ENCODE measurements at regions not wholly inside any gene's neighbourhood (a gene's known extent, or its start where the extent isn't known, plus 50 kb on each side); places are given as distances from the start of the nearest gene placed in this dataset.
"Not testable (repeated sequence)": the region's sequence is repeated elsewhere in the genome, so short reads cannot be mapped to it uniquely, and the experiment has no call there.

- no peak for DNase-seq
Observed at GRCh38 chr12:105587237-105587636, 256.7 kb downstream of the C12orf75 start.

- DNase-seq, result peak; percentile 19
Observed at GRCh38 chr12:105588106-105588505, 257.6 kb downstream of the C12orf75 start.

GRCh38 chr12:105590571-105590970 lies 260.1 kb downstream of the C12orf75 start:
- DNase-seq, result no peak

- DNase-seq, result no peak
Observed at GRCh38 chr12:105595440-105595839, 264.9 kb downstream of the C12orf75 start.

GRCh38 chr12:105596731-105597130 lies 266.2 kb downstream of the C12orf75 start:
- no peak for DNase-seq

- no peak for DNase-seq
Observed at GRCh38 chr12:105598031-105598430, 267.5 kb downstream of the C12orf75 start.

- DNase-seq, result no peak
Observed at GRCh38 chr12:105600911-105601545, 270.5 kb downstream of the C12orf75 start.

- DNase-seq, result not testable (repeated sequence)
Observed at GRCh38 chr12:105602312-105602711, 271.8 kb downstream of the C12orf75 start.

- not testable (repeated sequence) for DNase-seq
Observed at GRCh38 chr12:105604281-105604680, 273.8 kb downstream of the C12orf75 start.

- DNase-seq, result not testable (repeated sequence)
Observed at GRCh38 chr12:105606613-105607012, 276.1 kb downstream of the C12orf75 start.

- DNase-seq, result not testable (repeated sequence)
Observed at GRCh38 chr12:105609001-105609400, 278.5 kb downstream of the C12orf75 start.

GRCh38 chr12:105610459-105610858 lies 280.0 kb downstream of the C12orf75 start:
- no peak for DNase-seq

- DNase-seq, result no peak
Observed at GRCh38 chr12:105611340-105611739, 280.8 kb downstream of the C12orf75 start.

- no peak for DNase-seq
Observed at GRCh38 chr12:105613269-105613668, 282.8 kb downstream of the C12orf75 start.

GRCh38 chr12:105613887-105614286 lies 283.4 kb downstream of the C12orf75 start:
- no peak for DNase-seq

- DNase-seq, result no peak
Observed at GRCh38 chr12:105616971-105617540, 286.6 kb downstream of the C12orf75 start.

GRCh38 chr12:105622220-105622619 lies 291.7 kb downstream of the C12orf75 start:
- DNase-seq, result no peak

- DNase-seq, result no peak
Observed at GRCh38 chr12:105622846-105623736, 292.6 kb downstream of the C12orf75 start.

GRCh38 chr12:105626653-105627052 lies 296.2 kb downstream of the C12orf75 start:
- no peak for DNase-seq

GRCh38 chr12:105637470-105637869 lies 307.0 kb downstream of the C12orf75 start:
- no peak for DNase-seq

GRCh38 chr12:105640761-105641160 lies 310.3 kb downstream of the C12orf75 start:
- DNase-seq, result no peak

GRCh38 chr12:105641749-105642148 lies 311.3 kb downstream of the C12orf75 start:
- DNase-seq, result no peak

- no peak for DNase-seq
Observed at GRCh38 chr12:105644770-105645169, 314.3 kb downstream of the C12orf75 start.

Data from right kidney (tissue), 1 donor.